Ovary (tissue), 3 donors: ENCODE measurements at regions not wholly inside any gene's neighbourhood (a gene's known extent, or its start where the extent isn't known, plus 50 kb on each side); places are given as distances from the start of the nearest gene placed in this dataset.

Experiments
- EP300 ChIP-seq: sonication (generic); formaldehyde crosslinking; IDR thresholded peaks from one replicate; pipeline ENCODE4 v1.6.1; 2017; ENCODE audit warnings: antibody characterized with exemption
- TF ChIP-seq, protein P1 (sequence below), 3 donors: fragments of 450-650 bp in 2 of 3; fragments of 200-600 bp in 1 of 3; IDR thresholded peaks; one replicate each; pipeline versions ENCODE4 v1.5.1 to v1.8.0; 2016 to 2022; ENCODE audit warnings: antibody characterized with exemption in 3 of 3, mild to moderate bottlenecking in 1 of 3
- donor health status: DM: no; HTN: no; CAD: no.

- TF ChIP-seq, protein P1, sequence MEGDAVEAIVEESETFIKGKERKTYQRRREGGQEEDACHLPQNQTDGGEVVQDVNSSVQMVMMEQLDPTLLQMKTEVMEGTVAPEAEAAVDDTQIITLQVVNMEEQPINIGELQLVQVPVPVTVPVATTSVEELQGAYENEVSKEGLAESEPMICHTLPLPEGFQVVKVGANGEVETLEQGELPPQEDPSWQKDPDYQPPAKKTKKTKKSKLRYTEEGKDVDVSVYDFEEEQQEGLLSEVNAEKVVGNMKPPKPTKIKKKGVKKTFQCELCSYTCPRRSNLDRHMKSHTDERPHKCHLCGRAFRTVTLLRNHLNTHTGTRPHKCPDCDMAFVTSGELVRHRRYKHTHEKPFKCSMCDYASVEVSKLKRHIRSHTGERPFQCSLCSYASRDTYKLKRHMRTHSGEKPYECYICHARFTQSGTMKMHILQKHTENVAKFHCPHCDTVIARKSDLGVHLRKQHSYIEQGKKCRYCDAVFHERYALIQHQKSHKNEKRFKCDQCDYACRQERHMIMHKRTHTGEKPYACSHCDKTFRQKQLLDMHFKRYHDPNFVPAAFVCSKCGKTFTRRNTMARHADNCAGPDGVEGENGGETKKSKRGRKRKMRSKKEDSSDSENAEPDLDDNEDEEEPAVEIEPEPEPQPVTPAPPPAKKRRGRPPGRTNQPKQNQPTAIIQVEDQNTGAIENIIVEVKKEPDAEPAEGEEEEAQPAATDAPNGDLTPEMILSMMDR (IDR thresholded peaks at IDR 0.05), result no peak
- no peak for TF ChIP-seq EP300
Measured at GRCh38 chr3:194995922-194996321, 275.0 kb downstream of the XXYLT1 start.
